Fibroblast of mammary gland (primary cell): ENCODE measurements at regions not wholly inside any gene's neighbourhood (a gene's known extent, or its start where the extent isn't known, plus 50 kb on each side); places are given as distances from the start of the nearest gene placed in this dataset.

Experiments used
- DNase-seq: peaks from one replicate; pipeline ENCODE4 v3.0.0-alpha.2; 2010; ENCODE audit warnings: low read depth
- H3K4me3 ChIP-seq: 2 replicates; pipeline ENCODE4 v1.5.1; 2011; ENCODE audit warnings: low read depth, mild to moderate bottlenecking, low read length, moderate library complexity; ENCODE audit not compliant: control insufficient read depth
- CTCF ChIP-seq: conservative IDR thresholded peaks from 2 replicates; pipeline ENCODE4 v1.5.1; 2011; ENCODE audit warnings: low read depth, low read length, inconsistent platforms; ENCODE audit not compliant: control insufficient read depth, insufficient read depth

- H3K4me3 ChIP-seq, result no peak overlapping the region
- peak; percentile 71 for DNase-seq
These were observed 192.1 kb upstream of the RGMB start for GRCh38 chr5:98581112-98581997.

GRCh38 chr5:98583586-98583985 lies 189.9 kb upstream of the RGMB start:
- no peak for DNase-seq
- no peak overlapping the region for H3K4me3 ChIP-seq
- TF ChIP-seq CTCF, result no peak

More at GRCh38 chr5:98581112-98581997, 192.1 kb upstream of the RGMB start:
- TF ChIP-seq CTCF, result no peak

- TF ChIP-seq CTCF, result no peak
- no peak overlapping the region for H3K4me3 ChIP-seq
- DNase-seq, result peak; percentile 38
These were observed 187.7 kb upstream of the RGMB start for GRCh38 chr5:98585661-98586310.

- TF ChIP-seq CTCF, result no peak
These were observed 186.9 kb upstream of the RGMB start for GRCh38 chr5:98586581-98586980.

GRCh38 chr5:98587166-98587565 lies 186.3 kb upstream of the RGMB start:
- TF ChIP-seq CTCF, result no peak
- no peak overlapping the region for H3K4me3 ChIP-seq
- no peak for DNase-seq

More at GRCh38 chr5:98586581-98586980, 186.9 kb upstream of the RGMB start:
- no peak overlapping the region for H3K4me3 ChIP-seq
- no peak for DNase-seq

GRCh38 chr5:98588215-98588614 lies 185.2 kb upstream of the RGMB start:
- TF ChIP-seq CTCF, result no peak
- H3K4me3 ChIP-seq, result no peak overlapping the region
- DNase-seq, result peak; percentile 31
